ENCODE measurements at regions not wholly inside any gene's neighbourhood (a gene's known extent, or its start where the extent isn't known, plus 50 kb on each side); places are given as distances from the start of the nearest gene placed in this dataset.

DNA sequence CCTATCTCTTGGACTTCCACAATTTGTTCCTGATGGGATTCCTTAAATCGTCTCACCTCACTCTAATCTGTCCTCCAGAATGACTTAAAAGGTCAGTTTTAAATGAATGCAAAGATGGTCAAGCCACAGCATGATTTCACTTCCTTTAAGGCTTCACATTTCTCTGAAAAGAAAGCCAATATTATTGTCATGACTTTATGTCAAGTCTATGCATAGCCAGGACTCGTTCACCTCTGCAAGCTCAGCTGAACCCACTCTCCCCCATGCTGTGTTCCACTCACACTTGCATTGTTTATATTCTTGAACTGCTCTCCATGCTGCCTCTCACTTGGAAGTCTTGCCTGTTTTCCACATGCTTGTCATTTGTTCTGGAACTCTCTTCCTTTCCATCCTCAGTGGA is 298.4 kb upstream of the MMADHC start:
- peaks cover 0 to 9% (median 2%) of the 10 kb centered on the region in 7 donors for H3K9me3 Mint-ChIP-seq
- Histone ChIP-seq H3K27ac (ENCODE audit: insufficient read depth, low read length, poor library complexity, severe bottlenecking) (no peak overlapping the region), H3K4me1 (ENCODE audit: control insufficient read depth, insufficient read depth, low read length, poor library complexity, severe bottlenecking) (no peaks in the 10 kb centered on the region), H3K4me3 (ENCODE audit: low read depth, low read length) (no peak overlapping the region), H3K27me3 (ENCODE audit: control insufficient read depth, insufficient read depth, low read length) (no peaks in the 10 kb centered on the region), H3K9me3 (ENCODE audit: control insufficient read depth in 2 of 2, low read length in 2 of 2) (no peaks in the 10 kb centered on the region), H3K36me3 (ENCODE audit: control insufficient read depth, insufficient read depth, low read length) (no peaks in the 10 kb centered on the region)
- ATAC-seq (ENCODE audit: low read depth in 2 of 2) = no peak
- DNase-seq = no peak
- no peaks in the 10 kb centered on the region for H3K27me3 Mint-ChIP-seq
- no peak overlapping the region for H3K27ac Mint-ChIP-seq
- H3K4me1 Mint-ChIP-seq = no peaks in the 10 kb centered on the region
- H3K4me3 Mint-ChIP-seq = peak overlapping the region in 1 of 4 donors; percentile 73
- H3K36me3 Mint-ChIP-seq = no peaks in the 10 kb centered on the region

- Mint-ChIP-seq H3K27me3 (no peaks in the 10 kb centered on the region), H3K4me3 (no peak overlapping the region), H3K27ac (no peak overlapping the region), H3K36me3 (no peaks in the 10 kb centered on the region), H3K9me3 (peaks cover 0 to 9% (median 2%) of the 10 kb centered on the region in 7 donors), H3K4me1 (no peaks in the 10 kb centered on the region)
- DNase-seq (no peak), ATAC-seq (ENCODE audit: low read depth in 2 of 2) (no peak)
- no peaks in the 10 kb centered on the region for H3K4me1 ChIP-seq (ENCODE audit: control insufficient read depth, insufficient read depth, low read length, poor library complexity, severe bottlenecking)
- no peaks in the 10 kb centered on the region for H3K36me3 ChIP-seq (ENCODE audit: control insufficient read depth, insufficient read depth, low read length)
- no peaks in the 10 kb centered on the region for H3K27me3 ChIP-seq (ENCODE audit: control insufficient read depth, insufficient read depth, low read length)
- H3K27ac ChIP-seq (ENCODE audit: insufficient read depth, low read length, poor library complexity, severe bottlenecking) = no peak overlapping the region
- H3K9me3 ChIP-seq (ENCODE audit: control insufficient read depth in 2 of 2, low read length in 2 of 2) = no peaks in the 10 kb centered on the region
- H3K4me3 ChIP-seq (ENCODE audit: low read depth, low read length) = no peak overlapping the region
Measured at GRCh38 chr2:149885468-149885867, 297.9 kb upstream of the MMADHC start.

DNA sequence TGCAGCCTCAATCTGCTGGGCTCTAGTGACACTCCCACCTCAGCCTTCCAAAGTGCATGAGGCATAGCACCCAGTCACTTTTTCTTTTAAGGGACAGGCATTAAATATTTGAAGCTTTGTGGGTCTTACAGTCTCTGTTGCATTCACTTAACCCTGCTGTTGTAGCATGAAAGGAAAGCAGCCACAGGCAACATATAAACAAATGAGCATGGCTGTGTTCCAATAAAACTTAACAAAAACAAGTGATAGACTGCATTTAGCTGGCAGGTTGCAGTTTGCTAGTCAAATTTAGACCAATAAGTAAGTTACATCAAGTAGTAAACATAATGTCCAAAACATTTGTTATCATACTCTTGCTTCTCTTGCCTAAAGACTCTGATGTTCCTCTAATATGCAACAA is 297.3 kb upstream of the MMADHC start:
- Histone ChIP-seq H3K27me3 (ENCODE audit: control insufficient read depth, insufficient read depth, low read length) (no peaks in the 10 kb centered on the region), H3K4me1 (ENCODE audit: control insufficient read depth, insufficient read depth, low read length, poor library complexity, severe bottlenecking) (no peaks in the 10 kb centered on the region), H3K36me3 (ENCODE audit: control insufficient read depth, insufficient read depth, low read length) (no peaks in the 10 kb centered on the region), H3K27ac (ENCODE audit: insufficient read depth, low read length, poor library complexity, severe bottlenecking) (no peak overlapping the region), H3K9me3 (ENCODE audit: control insufficient read depth in 2 of 2, low read length in 2 of 2) (no peaks in the 10 kb centered on the region), H3K4me3 (ENCODE audit: low read depth, low read length) (no peak overlapping the region)
- Mint-ChIP-seq H3K27me3 (no peaks in the 10 kb centered on the region), H3K27ac (no peak overlapping the region), H3K4me3 (no peak overlapping the region), H3K36me3 (no peaks in the 10 kb centered on the region), H3K9me3 (peaks cover 0 to 9% (median 2%) of the 10 kb centered on the region in 7 donors), H3K4me1 (no peaks in the 10 kb centered on the region)
- DNase-seq = no peak
- no peak for ATAC-seq (ENCODE audit: low read depth in 2 of 2)

- H3K27ac ChIP-seq (ENCODE audit: insufficient read depth, low read length, poor library complexity, severe bottlenecking) = no peak overlapping the region
- no peaks in the 10 kb centered on the region for H3K9me3 ChIP-seq (ENCODE audit: control insufficient read depth in 2 of 2, low read length in 2 of 2)
- ATAC-seq (ENCODE audit: low read depth in 2 of 2) (no peak), DNase-seq (no peak)
- no peaks in the 10 kb centered on the region for H3K4me1 Mint-ChIP-seq
- no peaks in the 10 kb centered on the region for H3K36me3 ChIP-seq (ENCODE audit: control insufficient read depth, insufficient read depth, low read length)
- H3K36me3 Mint-ChIP-seq = no peaks in the 10 kb centered on the region
- no peaks in the 10 kb centered on the region for H3K27me3 ChIP-seq (ENCODE audit: control insufficient read depth, insufficient read depth, low read length)
- no peaks in the 10 kb centered on the region for H3K4me1 ChIP-seq (ENCODE audit: control insufficient read depth, insufficient read depth, low read length, poor library complexity, severe bottlenecking)
- H3K27me3 Mint-ChIP-seq = no peaks in the 10 kb centered on the region
- H3K9me3 Mint-ChIP-seq = peaks cover 0 to 25% (median 3%) of the 10 kb centered on the region in 7 donors
- no peak overlapping the region for H3K4me3 Mint-ChIP-seq
- H3K27ac Mint-ChIP-seq = no peak overlapping the region
- no peak overlapping the region for H3K4me3 ChIP-seq (ENCODE audit: low read depth, low read length)
Measured at GRCh38 chr2:149877913-149878312, 290.3 kb upstream of the MMADHC start.

- H3K4me3 ChIP-seq (ENCODE audit: low read depth, low read length) = no peak overlapping the region
- no peaks in the 10 kb centered on the region for H3K27me3 Mint-ChIP-seq
- H3K4me1 ChIP-seq (ENCODE audit: control insufficient read depth, insufficient read depth, low read length, poor library complexity, severe bottlenecking) = no peaks in the 10 kb centered on the region
- H3K36me3 Mint-ChIP-seq = no peaks in the 10 kb centered on the region
- no peak overlapping the region for H3K27ac Mint-ChIP-seq
- no peaks in the 10 kb centered on the region for H3K27me3 ChIP-seq (ENCODE audit: control insufficient read depth, insufficient read depth, low read length)
- no peak overlapping the region for H3K4me3 Mint-ChIP-seq
- H3K36me3 ChIP-seq (ENCODE audit: control insufficient read depth, insufficient read depth, low read length) = no peaks in the 10 kb centered on the region
- ATAC-seq (ENCODE audit: low read depth in 2 of 2) (no peak), DNase-seq (no peak)
- peaks cover 0 to 25% (median 3%) of the 10 kb centered on the region in 7 donors for H3K9me3 Mint-ChIP-seq
- no peaks in the 10 kb centered on the region for H3K4me1 Mint-ChIP-seq
- no peak overlapping the region for H3K27ac ChIP-seq (ENCODE audit: insufficient read depth, low read length, poor library complexity, severe bottlenecking)
- H3K9me3 ChIP-seq (ENCODE audit: control insufficient read depth in 2 of 2, low read length in 2 of 2) = no peaks in the 10 kb centered on the region
Measured at GRCh38 chr2:149877074-149877473, 289.5 kb upstream of the MMADHC start.

GRCh38 chr2:149873936-149874335 is 286.4 kb upstream of the MMADHC start:
- no peak overlapping the region for H3K4me3 ChIP-seq (ENCODE audit: low read depth, low read length)
- no peaks in the 10 kb centered on the region for H3K4me1 ChIP-seq (ENCODE audit: control insufficient read depth, insufficient read depth, low read length, poor library complexity, severe bottlenecking)
- no peaks in the 10 kb centered on the region for H3K36me3 ChIP-seq (ENCODE audit: control insufficient read depth, insufficient read depth, low read length)
- Mint-ChIP-seq H3K9me3 (peaks cover 0 to 17% (median 3%) of the 10 kb centered on the region in 7 donors), H3K4me3 (no peak overlapping the region), H3K36me3 (no peaks in the 10 kb centered on the region), H3K27me3 (no peaks in the 10 kb centered on the region), H3K27ac (no peak overlapping the region), H3K4me1 (no peaks in the 10 kb centered on the region)
- H3K9me3 ChIP-seq (ENCODE audit: control insufficient read depth in 2 of 2, low read length in 2 of 2) = no peaks in the 10 kb centered on the region
- H3K27ac ChIP-seq (ENCODE audit: insufficient read depth, low read length, poor library complexity, severe bottlenecking) = no peak overlapping the region
- no peaks in the 10 kb centered on the region for H3K27me3 ChIP-seq (ENCODE audit: control insufficient read depth, insufficient read depth, low read length)
- ATAC-seq (ENCODE audit: low read depth in 2 of 2) = no peak
- DNase-seq = no peak

GRCh38 chr2:149872638-149873150 is 285.1 kb upstream of the MMADHC start:
- Mint-ChIP-seq H3K4me3 (no peak overlapping the region), H3K36me3 (no peaks in the 10 kb centered on the region), H3K4me1 (no peaks in the 10 kb centered on the region), H3K9me3 (peaks cover 2 to 10% (median 5%) of the 10 kb centered on the region in 7 donors), H3K27me3 (no peaks in the 10 kb centered on the region), H3K27ac (no peak overlapping the region)
- H3K27me3 ChIP-seq (ENCODE audit: control insufficient read depth, insufficient read depth, low read length) = no peaks in the 10 kb centered on the region
- ATAC-seq (ENCODE audit: low read depth in 2 of 2) (no peak), DNase-seq (no peak)
- no peaks in the 10 kb centered on the region for H3K9me3 ChIP-seq (ENCODE audit: control insufficient read depth in 2 of 2, low read length in 2 of 2)
- no peaks in the 10 kb centered on the region for H3K4me1 ChIP-seq (ENCODE audit: control insufficient read depth, insufficient read depth, low read length, poor library complexity, severe bottlenecking)
- no peaks in the 10 kb centered on the region for H3K36me3 ChIP-seq (ENCODE audit: control insufficient read depth, insufficient read depth, low read length)
- no peak overlapping the region for H3K4me3 ChIP-seq (ENCODE audit: low read depth, low read length)
- no peak overlapping the region for H3K27ac ChIP-seq (ENCODE audit: insufficient read depth, low read length, poor library complexity, severe bottlenecking)

DNA sequence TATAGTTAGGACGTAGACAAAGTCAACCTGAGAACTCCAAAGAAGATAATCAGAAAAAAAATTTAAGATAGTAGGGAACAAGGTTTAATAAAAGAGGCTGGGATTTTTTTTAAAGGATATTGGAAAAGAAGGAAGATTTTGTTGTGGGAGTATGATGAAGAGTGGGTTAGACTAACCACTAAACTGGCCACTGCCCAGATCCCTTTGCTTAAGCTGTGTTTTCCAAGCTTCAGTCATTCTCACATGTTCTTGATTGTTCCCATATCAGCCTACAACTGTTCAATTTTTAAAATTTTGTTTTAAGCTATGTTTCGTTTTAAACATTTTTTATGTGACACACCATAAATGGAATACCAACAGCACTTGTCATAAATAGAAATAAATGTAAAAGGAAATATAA is 284.5 kb upstream of the MMADHC start:
- H3K27ac Mint-ChIP-seq = no peak overlapping the region
- H3K36me3 ChIP-seq (ENCODE audit: control insufficient read depth, insufficient read depth, low read length) = no peaks in the 10 kb centered on the region
- H3K4me3 Mint-ChIP-seq = no peak overlapping the region

More for the DNA sequence above, 284.5 kb upstream of the MMADHC start:
- H3K27me3 Mint-ChIP-seq = no peaks in the 10 kb centered on the region
- H3K4me1 Mint-ChIP-seq = no peaks in the 10 kb centered on the region
- ATAC-seq (ENCODE audit: low read depth in 2 of 2) (no peak), DNase-seq (no peak)
- H3K4me3 ChIP-seq (ENCODE audit: low read depth, low read length) = no peak overlapping the region
- no peaks in the 10 kb centered on the region for H3K4me1 ChIP-seq (ENCODE audit: control insufficient read depth, insufficient read depth, low read length, poor library complexity, severe bottlenecking)
- no peak overlapping the region for H3K27ac ChIP-seq (ENCODE audit: insufficient read depth, low read length, poor library complexity, severe bottlenecking)
- H3K9me3 ChIP-seq (ENCODE audit: control insufficient read depth in 2 of 2, low read length in 2 of 2) = no peaks in the 10 kb centered on the region
- H3K36me3 Mint-ChIP-seq = no peaks in the 10 kb centered on the region
- H3K9me3 Mint-ChIP-seq = peaks cover 2 to 12% (median 5%) of the 10 kb centered on the region in 7 donors
- no peaks in the 10 kb centered on the region for H3K27me3 ChIP-seq (ENCODE audit: control insufficient read depth, insufficient read depth, low read length)
